Anterior cingulate cortex (tissue), 58 donors: ENCODE measurements at regions not wholly inside any gene's neighbourhood (a gene's known extent, or its start where the extent isn't known, plus 50 kb on each side); places are given as distances from the start of the nearest gene placed in this dataset.
"Not testable (repeated sequence)": the region's sequence is repeated elsewhere in the genome, so short reads cannot be mapped to it uniquely, and the experiment has no call there.

Experiments
- DNase-seq, 58 donors: peaks; one replicate each; lab custom pipeline; 2025; lab: John Stamatoyannopoulos, UW

DNA sequence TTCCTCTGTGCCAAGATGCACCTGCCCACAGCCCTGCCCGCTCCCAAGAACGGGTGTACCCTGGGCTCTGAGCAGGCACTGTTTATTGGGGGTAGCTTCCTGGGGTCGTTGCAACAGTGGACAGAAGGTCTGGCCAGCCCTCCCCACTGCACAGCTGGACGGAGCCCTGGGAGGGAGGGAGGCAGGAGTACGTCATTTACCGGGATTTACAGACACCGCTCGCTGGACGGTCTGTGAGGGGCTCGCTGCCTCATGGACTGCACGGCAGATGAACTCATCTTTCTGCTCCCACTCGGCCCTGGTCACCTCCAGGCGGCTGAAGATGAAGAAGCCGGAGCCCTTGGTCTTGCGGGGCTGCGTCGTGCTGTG, 195.2 kb downstream of the TMEM121 start:
- DNase-seq, result not testable (repeated sequence)

- not testable (repeated sequence) for DNase-seq
These were observed 195.8 kb downstream of the TMEM121 start for GRCh38 chr14:105721996-105722709.

DNA sequence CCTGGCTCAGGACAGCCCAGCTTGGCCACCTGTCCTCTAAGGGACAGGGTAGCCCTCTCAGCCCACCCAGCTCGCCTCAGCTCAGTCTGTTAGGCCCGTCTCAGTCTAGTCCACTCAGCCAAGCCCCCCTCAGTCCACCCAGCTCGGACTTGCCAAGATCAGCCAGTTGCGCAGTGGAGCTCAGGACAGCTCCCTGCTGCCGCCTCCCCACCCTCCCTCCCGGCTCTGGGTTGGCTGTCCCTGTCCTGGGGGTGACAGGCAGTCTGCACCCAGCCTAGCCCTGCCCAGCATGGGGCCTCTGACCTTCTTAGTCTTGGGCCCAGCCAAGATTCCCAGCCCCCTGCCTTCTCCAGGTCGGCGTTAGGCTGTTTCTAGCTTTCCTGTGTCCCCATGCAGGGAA, 196.9 kb downstream of the TMEM121 start:
- not testable (repeated sequence) for DNase-seq

DNA sequence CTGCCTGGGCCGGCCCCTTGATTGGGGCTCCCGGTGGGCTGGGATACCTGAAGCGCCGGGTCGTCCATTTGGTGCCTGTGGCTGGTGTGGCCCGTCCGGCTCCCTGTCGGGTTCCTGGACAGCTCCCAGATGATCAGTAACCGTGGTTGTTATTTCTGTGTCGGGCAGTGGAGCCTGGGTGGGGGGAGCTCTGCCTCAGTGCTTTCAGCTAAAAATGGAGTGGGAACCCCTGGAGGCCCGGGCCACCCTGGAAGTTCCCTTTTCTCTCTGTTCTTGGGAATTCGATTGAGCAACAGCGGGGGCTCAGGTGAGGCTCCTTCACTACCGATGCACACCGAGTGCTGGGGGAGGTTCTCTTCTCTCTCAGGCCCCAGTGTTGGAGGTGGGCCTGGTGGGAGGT, 197.4 kb downstream of the TMEM121 start:
- DNase-seq, result not testable (repeated sequence)

GRCh38 chr14:105729825-105730368, 203.5 kb downstream of the TMEM121 start:
- not testable (repeated sequence) for DNase-seq

DNA sequence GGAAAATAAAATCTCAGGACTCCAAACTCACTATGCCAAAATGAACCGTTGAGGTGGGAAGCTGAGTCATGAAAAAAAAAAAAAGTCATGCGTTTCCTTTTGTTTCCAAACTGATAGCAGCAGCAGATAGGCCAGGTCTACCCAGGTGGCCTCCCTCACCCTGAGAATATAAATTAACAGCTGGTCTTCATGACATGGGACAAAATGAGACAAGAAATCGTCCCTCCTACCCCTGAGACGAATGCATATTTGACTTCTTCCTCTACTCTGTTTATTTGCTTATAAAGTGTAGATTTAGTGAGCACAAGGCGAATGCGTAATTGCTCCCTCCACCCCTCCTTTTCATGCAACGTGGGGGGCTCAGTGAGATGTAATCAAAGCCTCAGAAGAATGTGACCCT, 204.3 kb downstream of the TMEM121 start:
- not testable (repeated sequence) for DNase-seq

- DNase-seq, result not testable (repeated sequence)
These were observed 205.0 kb downstream of the TMEM121 start for GRCh38 chr14:105731221-105731985.

- DNase-seq, result no peak
These were observed 207.0 kb downstream of the TMEM121 start for GRCh38 chr14:105733081-105734065.

DNA sequence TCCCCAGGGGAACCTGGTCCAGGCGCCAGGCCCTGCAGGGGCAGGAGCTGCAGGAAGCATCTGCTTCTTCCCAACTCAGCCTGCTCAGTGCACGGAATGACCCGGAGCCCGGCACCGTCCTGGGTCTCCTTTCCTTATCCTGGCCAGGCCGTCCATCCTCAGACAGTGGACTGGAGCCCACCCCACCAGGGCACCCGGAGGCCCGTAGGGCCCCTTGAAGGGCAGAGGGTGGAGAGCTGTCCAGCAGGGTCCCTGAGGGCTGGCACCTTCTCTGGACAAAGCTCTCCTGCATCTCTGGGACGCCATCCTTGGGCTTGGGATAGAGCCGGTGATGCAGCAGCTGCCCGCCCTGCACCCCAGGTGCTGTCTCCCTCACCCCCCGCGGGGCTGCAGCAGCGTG, 207.9 kb downstream of the TMEM121 start:
- DNase-seq, result not testable (repeated sequence)

- DNase-seq, result peak in 1 of 58 donors; percentile 0
These were observed 209.9 kb downstream of the TMEM121 start for GRCh38 chr14:105736331-105736730.

- DNase-seq, result no peak
These were observed 211.3 kb downstream of the TMEM121 start for GRCh38 chr14:105737504-105738246.

GRCh38 chr14:105738638-105739037, 212.3 kb downstream of the TMEM121 start:
- no peak for DNase-seq

- no peak for DNase-seq
These were observed 213.1 kb downstream of the TMEM121 start for GRCh38 chr14:105739331-105740102.

DNA sequence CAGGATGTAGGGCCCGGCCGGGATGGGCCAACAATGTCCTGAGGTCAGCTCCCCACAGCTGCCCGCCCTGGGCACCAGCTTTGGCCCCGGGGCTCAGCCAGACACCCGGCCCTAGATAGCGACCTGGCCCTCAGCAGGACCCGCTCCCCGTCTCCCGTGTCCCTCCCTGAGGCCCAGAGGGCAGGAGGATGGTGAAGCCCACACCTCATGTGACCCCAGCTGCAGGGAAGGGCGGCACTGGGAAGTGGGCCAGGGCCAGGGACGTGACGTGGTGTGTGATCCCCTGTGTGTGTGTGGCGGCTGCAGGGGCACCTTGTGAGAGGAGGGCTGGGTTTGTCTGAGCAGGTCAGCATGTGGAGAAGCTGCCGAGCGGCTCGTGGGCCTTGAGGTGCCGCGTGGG, 213.9 kb downstream of the TMEM121 start:
- DNase-seq, result not testable (repeated sequence)

DNA sequence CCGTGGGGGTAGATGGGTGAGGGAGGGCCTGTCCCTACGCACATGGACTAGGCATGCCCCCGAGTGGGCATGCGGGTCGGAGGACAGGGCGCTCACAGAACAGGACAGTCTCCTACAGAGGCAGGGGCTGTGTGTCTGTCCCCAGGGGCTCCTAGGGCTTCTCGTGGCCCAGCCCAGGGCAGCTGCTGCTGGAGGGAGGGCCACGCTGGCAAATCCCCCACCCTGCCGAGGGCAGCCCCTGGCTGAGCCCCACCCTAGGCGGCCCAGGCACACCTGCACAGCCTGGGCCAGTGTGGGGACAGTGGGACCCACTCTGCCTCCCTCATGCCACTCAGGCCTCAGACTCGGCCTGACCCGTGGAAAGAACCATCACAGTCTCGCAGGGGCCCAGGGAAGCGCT, 214.6 kb downstream of the TMEM121 start:
- DNase-seq, result not testable (repeated sequence)

DNA sequence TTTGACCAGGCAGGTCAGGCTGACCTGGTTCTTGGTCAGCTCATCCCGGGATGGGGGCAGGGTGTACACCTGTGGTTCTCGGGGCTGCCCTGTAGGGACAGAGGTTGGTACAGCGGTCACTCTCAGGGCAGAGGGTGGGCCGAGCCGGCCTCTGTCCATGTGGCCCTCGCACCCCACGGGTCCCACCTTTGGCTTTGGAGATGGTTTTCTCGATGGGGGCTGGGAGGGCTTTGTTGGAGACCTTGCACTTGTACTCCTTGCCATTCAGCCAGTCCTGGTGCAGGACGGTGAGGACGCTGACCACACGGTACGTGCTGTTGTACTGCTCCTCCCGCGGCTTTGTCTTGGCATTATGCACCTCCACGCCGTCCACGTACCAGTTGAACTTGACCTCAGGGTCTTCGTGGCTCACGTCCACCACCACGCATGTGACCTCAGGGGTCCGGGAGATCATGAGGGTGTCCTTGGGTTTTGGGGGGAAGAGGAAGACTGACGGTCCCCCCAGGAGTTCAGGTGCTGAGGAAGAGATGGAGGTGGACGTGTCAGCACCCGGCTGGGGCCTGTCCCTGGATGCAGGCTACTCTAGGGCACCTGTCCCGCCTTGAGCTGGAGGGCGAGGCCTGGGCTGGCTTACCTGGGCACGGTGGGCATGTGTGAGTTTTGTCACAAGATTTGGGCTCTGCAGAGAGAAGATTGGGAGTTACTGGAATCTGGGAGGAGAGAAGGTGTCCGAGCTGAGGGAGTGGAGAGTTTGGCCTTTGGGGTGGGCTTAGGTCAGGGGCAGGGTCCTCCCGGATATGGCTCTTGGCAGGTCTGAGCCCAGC, 215.5 kb downstream of the TMEM121 start:
- DNase-seq, result not testable (repeated sequence)

- no peak for DNase-seq
These were observed 216.1 kb downstream of the TMEM121 start for GRCh38 chr14:105742531-105742848.
